GM12872 (cell line): ENCODE measurements at regions not wholly inside any gene's neighbourhood (a gene's known extent, or its start where the extent isn't known, plus 50 kb on each side); places are given as distances from the start of the nearest gene placed in this dataset.
A peak's percentile ranks its signal among the peaks of the same experiment; 100 is the strongest.

Experiments used
- CTCF ChIP-seq: IDR thresholded peaks from 3 replicates; pipeline ENCODE4 v1.5.1; 2011; ENCODE audit warnings: low read depth, mild to moderate bottlenecking, low read length, moderate library complexity; ENCODE audit not compliant: insufficient read depth

GRCh38 chr1:209023790-209024189 is 559.7 kb upstream of the CAMK1G start:
- no peak for TF ChIP-seq CTCF

- peak; percentile 6; the same call in 1 of the 3 replicates for TF ChIP-seq CTCF
These were observed 553.8 kb upstream of the CAMK1G start for GRCh38 chr1:209029737-209030136.

DNA sequence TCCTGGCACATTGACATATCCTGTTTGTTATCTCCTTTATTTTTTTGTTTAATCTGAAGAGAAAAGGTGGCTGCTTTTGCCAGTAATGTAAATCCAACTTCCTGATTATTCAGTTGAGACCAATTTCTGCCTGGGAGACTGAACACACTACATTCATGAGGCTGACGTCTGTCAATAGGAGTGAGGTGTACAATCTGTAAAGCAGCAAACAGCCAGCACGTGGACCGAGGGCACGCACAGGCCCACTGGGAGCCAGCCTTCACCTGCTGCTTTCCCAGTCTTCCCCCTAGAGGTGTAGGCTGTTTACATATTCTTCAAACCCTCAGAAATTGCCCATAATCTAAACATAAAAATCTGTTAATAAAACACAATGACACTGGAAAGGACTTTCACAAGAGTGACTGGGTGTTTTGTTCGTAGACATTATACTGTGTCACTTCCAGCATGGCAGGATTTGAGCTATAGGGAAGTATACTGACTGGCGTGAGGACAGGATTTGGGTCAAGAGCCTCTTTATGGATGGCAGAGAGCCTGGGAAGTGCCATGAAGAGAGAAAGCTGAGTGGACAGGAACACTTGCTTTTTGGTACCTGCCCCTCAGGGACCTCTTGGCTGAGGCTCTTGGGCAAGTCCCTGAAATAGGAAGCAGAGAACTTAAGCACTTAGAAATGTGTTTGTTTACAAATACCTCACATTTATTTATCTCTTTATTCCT is 552.9 kb upstream of the CAMK1G start:
- TF ChIP-seq CTCF = no peak

GRCh38 chr1:209037064-209037463 is 546.5 kb upstream of the CAMK1G start:
- TF ChIP-seq CTCF = no peak

DNA sequence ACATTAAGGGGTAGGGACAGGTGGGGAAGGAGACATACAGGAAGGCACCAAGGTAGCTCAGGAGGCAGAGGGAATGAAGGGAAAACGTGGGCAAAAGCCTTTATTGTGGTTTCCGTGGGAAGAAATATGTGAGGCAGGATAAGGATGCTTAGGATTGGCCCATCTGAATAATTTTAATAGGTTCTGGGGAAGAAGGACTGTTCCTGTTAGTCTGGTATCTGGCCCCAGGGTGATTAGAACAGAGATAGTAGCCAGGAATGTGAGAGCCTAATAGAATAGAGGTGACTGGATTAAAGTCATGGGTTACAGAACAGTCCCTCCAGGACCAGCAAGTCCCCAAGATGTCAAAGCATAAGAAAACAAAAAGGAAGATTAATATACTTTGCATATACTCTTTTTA is 545.2 kb upstream of the CAMK1G start:
- TF ChIP-seq CTCF = no peak

- TF ChIP-seq CTCF = no peak
These were observed 544.8 kb upstream of the CAMK1G start for GRCh38 chr1:209038735-209039134.

DNA sequence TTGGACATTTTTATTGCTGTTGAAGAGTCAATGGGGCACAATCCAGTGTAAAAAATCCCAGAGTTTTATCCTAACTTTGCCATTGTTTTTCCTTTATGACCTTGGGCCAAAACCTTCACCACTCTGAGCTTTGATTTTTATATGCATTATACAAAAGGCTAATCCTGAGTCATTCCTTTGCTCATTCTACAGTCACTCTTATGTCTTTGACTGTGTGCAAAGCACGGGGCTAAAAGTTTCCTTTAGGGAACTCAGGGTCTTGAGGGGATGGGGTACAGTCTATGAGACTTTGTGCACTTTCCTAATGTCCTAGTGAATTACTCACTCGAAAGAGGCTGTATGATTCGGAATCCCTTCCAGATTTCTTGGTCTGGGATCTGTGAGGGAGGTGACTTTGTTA is 543.2 kb upstream of the CAMK1G start:
- TF ChIP-seq CTCF = no peak
